SKM-1 treated with dmso at 0.1 percent for 144 hours (cell line): ENCODE measurements at regions not wholly inside any gene's neighbourhood (a gene's known extent, or its start where the extent isn't known, plus 50 kb on each side); places are given as distances from the start of the nearest gene placed in this dataset.

ENCODE experiments used
- DNase-seq: peaks from one replicate; lab custom pipeline; 2025; ENCODE audit not compliant: unreplicated experiment; lab: John Stamatoyannopoulos, UW

DNA sequence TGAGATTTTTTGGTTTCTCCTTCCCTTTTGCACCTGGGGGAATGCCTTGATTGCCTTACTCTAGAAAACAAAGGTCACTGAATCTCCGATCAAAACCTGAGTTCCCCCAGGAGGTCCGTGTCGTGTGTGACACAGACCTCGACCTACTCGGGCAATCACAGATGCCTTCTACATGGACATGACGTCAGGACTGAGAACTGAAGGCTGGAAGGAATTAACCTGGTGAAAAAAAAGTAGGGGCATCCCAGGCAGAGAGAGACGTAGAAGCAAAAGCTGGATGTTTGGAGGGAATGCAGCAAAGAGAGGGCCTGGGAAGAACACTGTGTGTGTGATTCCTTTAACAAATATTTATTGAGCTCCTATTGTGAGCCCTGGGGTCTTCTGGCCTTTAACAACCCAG is 178.0 kb downstream of the PRDM2 start:
- DNase-seq: no peak

DNA sequence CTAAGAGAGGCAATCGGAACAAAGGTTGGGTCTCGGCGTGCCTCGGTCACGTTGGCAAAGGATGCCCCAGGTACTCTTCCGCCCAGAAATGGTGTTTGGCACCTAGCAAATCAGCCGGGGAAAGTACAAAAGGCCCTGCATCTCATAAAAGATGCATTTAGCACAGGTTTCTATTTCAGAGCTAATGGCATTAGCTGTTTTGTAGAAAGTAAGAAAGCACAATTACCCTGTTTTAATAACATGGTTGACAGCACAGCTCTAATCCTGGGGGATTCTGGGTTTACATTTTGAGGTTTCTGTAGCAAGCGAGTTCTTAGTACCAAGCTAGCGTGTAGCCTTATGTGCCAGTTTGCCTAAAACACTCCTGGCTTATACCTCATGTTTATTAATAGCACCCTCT is 178.5 kb downstream of the PRDM2 start:
- DNase-seq: no peak

GRCh38 chr1:13881385-13882088 is 181.5 kb downstream of the PRDM2 start:
- no peak for DNase-seq

DNA sequence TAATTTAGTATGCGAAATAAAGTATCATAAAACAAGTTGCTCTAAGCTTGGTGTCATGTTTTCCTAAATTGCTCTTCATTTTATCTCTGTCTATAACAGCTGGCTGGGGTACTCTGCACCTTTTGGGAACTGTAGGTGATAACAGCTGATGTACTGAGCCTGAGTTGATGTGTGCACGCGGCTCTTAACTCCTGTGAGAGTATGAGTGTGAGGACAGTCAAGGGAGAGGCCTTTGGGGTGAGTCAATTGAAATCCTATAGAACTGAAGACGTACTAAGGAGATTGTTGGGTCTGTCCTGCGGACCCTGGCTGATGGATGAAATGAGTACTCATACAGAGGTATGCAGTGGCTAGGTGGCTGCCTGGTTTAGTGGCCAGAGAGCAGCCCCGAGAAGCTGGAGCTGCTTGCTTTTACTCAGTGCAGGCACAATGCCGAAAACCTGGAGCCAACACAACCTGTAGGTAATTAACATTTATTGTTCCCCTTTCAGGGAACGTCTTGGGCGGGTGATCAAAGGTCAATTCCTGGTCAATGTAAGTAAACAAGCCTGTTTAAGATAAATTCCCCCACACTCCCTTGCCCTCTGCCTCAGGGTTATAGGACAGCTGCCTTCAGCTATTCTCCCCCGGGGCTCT is 188.5 kb downstream of the PRDM2 start:
- DNase-seq: no peak

- no peak for DNase-seq
Observed at GRCh38 chr1:13889495-13889894, 189.5 kb downstream of the PRDM2 start.

DNA sequence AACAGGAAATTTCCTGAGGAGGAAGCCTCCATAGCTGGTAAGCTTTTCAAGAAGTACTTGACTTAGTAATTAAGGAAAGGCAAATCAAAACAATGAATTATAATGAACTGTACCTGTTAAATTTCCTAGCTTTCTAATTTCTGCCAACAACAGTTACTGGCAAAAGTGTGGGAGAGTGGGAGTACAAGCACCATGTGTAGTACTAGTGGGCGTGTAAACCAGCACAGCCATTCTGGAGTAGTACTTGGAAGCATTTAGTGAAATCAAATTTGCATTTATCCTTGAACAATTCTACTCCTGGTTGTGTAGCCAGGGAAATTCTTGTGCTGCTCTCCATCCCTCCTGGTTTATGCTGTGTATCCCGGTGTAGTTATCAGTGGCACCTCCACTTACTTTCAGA is 190.8 kb downstream of the PRDM2 start:
- DNase-seq: no peak

DNA sequence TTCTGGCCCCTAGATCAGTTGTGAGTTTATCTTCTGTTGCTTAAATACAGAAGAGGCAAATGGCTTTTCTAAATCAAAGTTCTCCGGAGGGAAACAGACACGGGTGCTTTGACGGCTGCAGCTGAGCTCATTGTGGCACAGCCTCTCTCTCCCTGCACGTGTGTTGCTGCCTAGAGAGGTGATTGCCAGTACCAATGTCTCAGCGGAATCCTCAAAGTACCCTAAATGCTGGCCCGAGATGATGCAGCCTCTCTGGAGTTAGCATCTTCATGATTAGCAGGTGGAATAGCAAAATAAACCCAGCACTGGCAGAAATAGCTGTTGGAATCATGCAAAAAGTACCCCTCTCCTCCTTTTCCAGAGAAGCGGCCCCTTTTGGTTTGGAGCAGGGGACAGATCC is 192.2 kb downstream of the PRDM2 start:
- no peak for DNase-seq

DNA sequence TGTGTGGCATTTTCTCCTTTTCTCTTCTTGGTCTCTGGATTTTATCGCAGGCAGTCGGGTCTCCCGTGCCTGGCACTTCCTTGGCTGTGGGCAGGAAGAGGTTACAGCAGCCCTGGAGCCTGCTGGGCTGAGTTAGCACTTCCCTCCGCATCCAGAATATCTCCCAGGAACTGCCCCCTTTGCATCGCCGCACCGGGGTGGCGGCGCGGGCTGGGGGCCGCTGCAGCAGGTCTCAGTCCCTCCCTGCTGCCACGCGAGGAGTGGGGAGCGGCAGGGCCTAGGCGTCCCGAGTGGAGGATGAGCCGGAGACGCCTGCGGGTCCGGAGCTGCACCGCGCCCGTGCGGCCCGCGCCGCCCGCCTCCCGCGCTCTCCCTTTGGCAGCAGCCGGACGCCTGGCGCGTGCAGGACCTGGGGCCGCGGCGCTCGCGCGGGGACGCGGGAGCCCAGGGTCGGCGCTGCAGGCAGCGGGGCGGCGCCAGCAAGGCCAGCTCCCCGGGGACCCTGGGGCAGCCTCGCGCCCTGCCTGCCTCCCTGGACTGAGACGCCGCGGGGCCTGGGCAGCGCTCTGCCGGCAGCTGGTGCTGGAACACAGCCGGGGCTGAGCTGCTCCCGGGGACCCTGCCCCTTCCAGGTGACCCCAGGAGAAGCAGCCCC is 192.8 kb downstream of the PRDM2 start:
- no peak for DNase-seq

GRCh38 chr1:13893409-13893821 is 193.4 kb downstream of the PRDM2 start:
- DNase-seq: no peak

DNA sequence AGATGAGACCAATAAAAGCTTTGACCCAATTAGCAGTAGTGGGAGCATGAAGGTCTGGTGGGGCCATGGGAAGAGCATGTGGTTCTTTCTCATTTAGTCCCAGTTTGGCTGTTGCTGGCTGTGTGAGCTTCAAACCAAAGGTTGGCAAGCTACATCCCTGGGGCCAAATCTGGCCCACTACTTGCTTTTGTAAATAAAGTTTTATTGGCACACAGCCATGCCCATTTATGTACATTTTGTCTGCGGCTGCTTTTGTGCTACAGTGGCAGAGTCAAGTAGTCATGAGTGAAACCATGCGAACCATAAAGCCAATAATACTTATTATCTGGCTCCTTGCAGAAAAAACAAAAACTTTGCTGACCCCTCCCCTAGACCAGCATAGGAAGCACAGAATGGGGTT is 196.9 kb downstream of the PRDM2 start:
- no peak for DNase-seq

GRCh38 chr1:13898406-13898805 is 198.4 kb downstream of the PRDM2 start:
- DNase-seq: no peak

GRCh38 chr1:13899856-13900255 is 199.9 kb downstream of the PRDM2 start:
- no peak for DNase-seq

GRCh38 chr1:13900583-13900982 is 200.6 kb downstream of the PRDM2 start:
- DNase-seq: no peak

GRCh38 chr1:13901039-13901438 is 201.1 kb downstream of the PRDM2 start:
- DNase-seq: no peak

GRCh38 chr1:13901597-13901996 is 201.6 kb downstream of the PRDM2 start:
- DNase-seq: no peak

GRCh38 chr1:13908128-13908527 is 208.1 kb downstream of the PRDM2 start:
- no peak for DNase-seq

- no peak for DNase-seq
Observed at GRCh38 chr1:13911697-13912619, 212.0 kb downstream of the PRDM2 start.

DNA sequence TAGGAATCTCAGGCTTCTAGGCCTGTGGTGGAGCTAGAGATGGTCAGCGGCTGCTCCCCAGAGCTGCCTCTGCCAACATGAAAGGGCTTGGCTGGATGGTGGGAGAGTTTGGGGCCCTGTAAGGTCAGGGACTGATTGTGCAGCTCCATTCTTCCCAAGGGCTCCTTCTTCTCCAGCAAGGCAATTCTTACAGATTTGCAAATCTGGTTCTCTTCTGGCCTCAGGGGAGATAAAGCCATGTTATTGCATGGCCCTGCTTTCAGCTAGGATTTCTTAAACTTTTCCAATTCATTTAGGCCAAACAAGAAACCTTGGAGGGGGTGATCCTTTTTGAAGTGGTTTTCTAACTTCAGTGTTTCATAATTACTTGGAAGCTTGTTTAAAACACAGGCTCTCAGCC is 213.4 kb downstream of the PRDM2 start:
- no peak for DNase-seq

DNA sequence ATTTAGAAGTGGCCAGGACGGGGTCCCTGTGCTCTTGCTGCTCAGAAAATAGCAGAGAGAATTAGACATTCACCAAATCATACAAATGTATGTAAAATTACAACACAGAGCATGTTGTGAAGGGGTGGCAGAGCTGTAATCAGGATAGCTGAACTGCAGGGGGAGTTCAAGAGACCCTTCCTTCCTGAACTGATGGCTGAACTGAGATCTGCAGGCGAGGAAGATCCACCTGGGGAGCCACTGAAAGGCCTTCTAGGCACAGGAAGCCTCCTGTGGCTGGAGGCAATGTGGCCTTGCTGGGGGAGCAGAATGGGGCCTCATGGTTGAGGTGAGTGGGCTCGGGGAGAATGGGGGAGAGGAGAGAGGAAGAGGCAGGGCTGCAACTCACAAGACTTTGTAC is 216.5 kb downstream of the PRDM2 start:
- no peak for DNase-seq

DNA sequence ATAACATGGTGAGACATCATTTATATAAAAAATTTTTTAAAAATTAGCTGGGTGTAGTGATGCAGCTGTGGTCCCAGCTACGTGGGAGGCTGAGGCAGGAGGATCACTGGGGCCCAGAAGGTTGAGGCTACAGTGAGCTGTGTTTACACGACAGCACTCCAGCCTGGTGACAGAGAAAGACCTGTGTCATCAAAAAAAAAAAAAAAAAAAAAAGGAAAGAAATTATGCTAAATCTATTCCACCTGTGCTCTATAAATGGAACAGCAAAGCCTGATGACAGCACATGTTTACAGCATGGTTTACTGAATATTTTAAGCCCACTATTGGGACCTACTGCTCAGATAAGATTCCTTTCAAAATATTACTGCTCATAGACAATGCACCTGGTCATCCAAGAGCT is 217.6 kb downstream of the PRDM2 start:
- DNase-seq: no peak

GRCh38 chr1:13918862-13919261 is 218.9 kb downstream of the PRDM2 start:
- no peak for DNase-seq
